GM19395 (cell line): ENCODE measurements at regions not wholly inside any gene's neighbourhood (a gene's known extent, or its start where the extent isn't known, plus 50 kb on each side); places are given as distances from the start of the nearest gene placed in this dataset.

ENCODE experiments used
- ATAC-seq: cut with Tn5 transposase; IDR thresholded peaks from one replicate; pipeline ENCODE4 v1.9.1; 2021; ENCODE audit warnings: mild to moderate bottlenecking, moderate library complexity; ENCODE audit not compliant: unreplicated experiment

GRCh38 chr18:42137693-42138375, 182.8 kb downstream of the PIK3C3 start:
- ATAC-seq: no peak

GRCh38 chr18:42141439-42141838, 186.4 kb downstream of the PIK3C3 start:
- no peak for ATAC-seq

- ATAC-seq: no peak
Observed at GRCh38 chr18:42155024-42155423, 200.0 kb downstream of the PIK3C3 start.

GRCh38 chr18:42156281-42156680, 201.2 kb downstream of the PIK3C3 start:
- ATAC-seq: no peak

GRCh38 chr18:42157420-42157819, 202.4 kb downstream of the PIK3C3 start:
- no peak for ATAC-seq

- no peak for ATAC-seq
Observed at GRCh38 chr18:42157878-42158277, 202.8 kb downstream of the PIK3C3 start.

- no peak for ATAC-seq
Observed at GRCh38 chr18:42159146-42159545, 204.1 kb downstream of the PIK3C3 start.

- ATAC-seq: no peak
Observed at GRCh38 chr18:42163321-42163720, 208.3 kb downstream of the PIK3C3 start.

- no peak for ATAC-seq
Observed at GRCh38 chr18:42164556-42164955, 209.5 kb downstream of the PIK3C3 start.

GRCh38 chr18:42165922-42166513, 211.0 kb downstream of the PIK3C3 start:
- ATAC-seq: no peak

GRCh38 chr18:42168487-42168886, 213.5 kb downstream of the PIK3C3 start:
- no peak for ATAC-seq

GRCh38 chr18:42168907-42169306, 213.9 kb downstream of the PIK3C3 start:
- no peak for ATAC-seq

GRCh38 chr18:42174909-42175308, 219.9 kb downstream of the PIK3C3 start:
- ATAC-seq: no peak

- ATAC-seq: no peak
Observed at GRCh38 chr18:42176599-42176998, 221.6 kb downstream of the PIK3C3 start.

GRCh38 chr18:42177390-42177789, 222.4 kb downstream of the PIK3C3 start:
- ATAC-seq: no peak

- ATAC-seq: no peak
Observed at GRCh38 chr18:42178376-42179080, 223.5 kb downstream of the PIK3C3 start.

GRCh38 chr18:42179542-42180121, 224.6 kb downstream of the PIK3C3 start:
- no peak for ATAC-seq

- no peak for ATAC-seq
Observed at GRCh38 chr18:42181474-42181873, 226.4 kb downstream of the PIK3C3 start.

- no peak for ATAC-seq
Observed at GRCh38 chr18:42182728-42183700, 228.0 kb downstream of the PIK3C3 start.

- ATAC-seq: no peak
Observed at GRCh38 chr18:42183746-42184145, 228.7 kb downstream of the PIK3C3 start.
